ENCODE measurements at regions not wholly inside any gene's neighbourhood (a gene's known extent, or its start where the extent isn't known, plus 50 kb on each side); places are given as distances from the start of the nearest gene placed in this dataset.
"Not testable (repeated sequence)": the region's sequence is repeated elsewhere in the genome, so short reads cannot be mapped to it uniquely, and the experiment has no call there.

GRCh38 chr1:41980827-41981653 is 62.3 kb upstream of the HIVEP3 start:
- peak; percentile 62 for DNase-seq

- no peak for DNase-seq
These were observed 60.3 kb upstream of the HIVEP3 start for GRCh38 chr1:41978986-41979385.

GRCh38 chr1:41977326-41977725 is 58.6 kb upstream of the HIVEP3 start:
- DNase-seq = no peak

- no peak for DNase-seq
These were observed 57.9 kb upstream of the HIVEP3 start for GRCh38 chr1:41976671-41977070.

GRCh38 chr1:41975850-41976569 is 57.3 kb upstream of the HIVEP3 start:
- DNase-seq = no peak

- no peak for DNase-seq
These were observed 56.4 kb upstream of the HIVEP3 start for GRCh38 chr1:41975121-41975520.

- DNase-seq = not testable (repeated sequence)
These were observed 49.8 kb upstream of the HIVEP3 start for GRCh38 chr1:41968557-41968956.
